ENCODE measurements at regions not wholly inside any gene's neighbourhood (a gene's known extent, or its start where the extent isn't known, plus 50 kb on each side); places are given as distances from the start of the nearest gene placed in this dataset.

DNA sequence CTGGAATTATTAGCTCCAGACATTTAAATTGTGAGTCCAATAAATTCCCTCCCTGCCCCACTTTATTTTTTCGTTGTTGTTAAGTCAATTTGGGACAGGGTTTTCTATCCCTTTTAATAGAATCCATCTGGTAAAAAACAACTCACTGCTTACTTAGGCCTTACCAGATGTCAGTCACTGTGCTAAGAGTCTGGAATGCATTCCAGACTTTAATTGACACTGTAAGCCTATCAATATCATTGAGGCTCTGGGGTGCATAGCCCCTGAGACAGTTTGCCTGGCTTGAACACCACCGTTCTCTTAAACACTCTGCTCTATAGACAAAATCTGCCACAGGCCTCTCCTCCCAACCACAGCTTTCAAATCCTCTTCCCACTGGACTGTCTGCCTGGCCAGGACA, 175.9 kb downstream of the NSG2 start:
- Histone ChIP-seq H2BK15ac (replicated peaks; ENCODE audit: low read depth) (no peak overlapping the region), H2AK5ac (ENCODE audit: low read length) (no peak overlapping the region), H3K27ac (ENCODE audit: low read depth, low read length) (no peak overlapping the region), H3K36me3 (ENCODE audit: control insufficient read depth, insufficient read depth, low read length) (no peaks in the 10 kb centered on the region), H3K4me1 (ENCODE audit: control insufficient read depth, low read depth, low read length) (no peaks in the 10 kb centered on the region), H2BK5ac (ENCODE audit: low read length) (no peak overlapping the region), H2BK120ac (ENCODE audit: low read depth, low read length) (no peak overlapping the region), H3K79me2 (ENCODE audit: control insufficient read depth, insufficient read depth, low read length) (no peaks in the 10 kb centered on the region), H3K27me3 (ENCODE audit: insufficient read depth, low read length, poor library complexity) (no peaks in the 10 kb centered on the region), H4K8ac (ENCODE audit: low read depth, low read length) (no peak overlapping the region), H3K9ac (ENCODE audit: low read length) (no peak overlapping the region), H3K23ac (ENCODE audit: low read length) (no peak overlapping the region), H3K4me3 (ENCODE audit: low read length) (no peak overlapping the region), H3K18ac (ENCODE audit: low read length) (no peak overlapping the region), H3K79me1 (ENCODE audit: low read length) (no peaks in the 10 kb centered on the region), H3K56ac (ENCODE audit: low read length) (no peak overlapping the region), H4K5ac (ENCODE audit: low read length) (no peak overlapping the region), H3K4ac (ENCODE audit: low read depth, low read length) (no peak overlapping the region), H3K4me2 (ENCODE audit: low read length) (no peak overlapping the region)
- DNase-seq = no peak
- WGBS (ENCODE audit: extremely low coverage, insufficient coverage, low lambda C conversion rate) = no CpG with 5 or more reads among the region's 2 CpGs

DNA sequence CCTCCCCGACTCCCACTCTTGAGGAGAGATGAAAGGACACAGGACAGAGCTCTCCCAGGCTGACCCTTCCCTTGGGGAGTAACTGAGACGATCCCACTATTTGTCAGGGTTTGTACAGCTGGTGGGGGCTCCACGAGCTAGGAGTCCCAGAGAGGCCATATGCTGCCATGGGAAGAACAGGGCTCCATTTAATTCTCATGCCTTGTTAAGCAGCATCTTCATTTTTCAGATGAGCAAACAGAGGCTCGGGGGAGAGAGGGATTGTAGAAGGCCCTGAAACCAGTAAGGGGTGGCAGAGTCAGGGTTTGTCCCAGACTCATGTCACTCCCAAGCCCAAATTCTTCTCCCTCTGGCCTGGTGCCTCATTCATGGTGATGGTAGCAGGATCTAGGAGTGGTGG, 176.4 kb downstream of the NSG2 start:
- Histone ChIP-seq H3K79me1 (ENCODE audit: low read length) (no peaks in the 10 kb centered on the region), H3K27ac (ENCODE audit: low read depth, low read length) (no peak overlapping the region), H3K4ac (ENCODE audit: low read depth, low read length) (no peak overlapping the region), H4K5ac (ENCODE audit: low read length) (no peak overlapping the region), H2BK5ac (ENCODE audit: low read length) (no peak overlapping the region), H2BK120ac (ENCODE audit: low read depth, low read length) (no peak overlapping the region), H3K18ac (ENCODE audit: low read length) (no peak overlapping the region), H2AK5ac (ENCODE audit: low read length) (no peak overlapping the region), H3K4me2 (ENCODE audit: low read length) (no peak overlapping the region), H3K79me2 (ENCODE audit: control insufficient read depth, insufficient read depth, low read length) (no peaks in the 10 kb centered on the region), H2BK15ac (replicated peaks; ENCODE audit: low read depth) (no peak overlapping the region), H4K8ac (ENCODE audit: low read depth, low read length) (no peak overlapping the region), H3K56ac (ENCODE audit: low read length) (no peak overlapping the region), H3K9ac (ENCODE audit: low read length) (no peak overlapping the region), H3K4me3 (ENCODE audit: low read length) (no peak overlapping the region), H3K23ac (ENCODE audit: low read length) (no peak overlapping the region), H3K36me3 (ENCODE audit: control insufficient read depth, insufficient read depth, low read length) (no peaks in the 10 kb centered on the region), H3K4me1 (ENCODE audit: control insufficient read depth, low read depth, low read length) (no peaks in the 10 kb centered on the region), H3K27me3 (ENCODE audit: insufficient read depth, low read length, poor library complexity) (no peaks in the 10 kb centered on the region)
- no CpG with 5 or more reads among the region's 4 CpGs for WGBS (ENCODE audit: extremely low coverage, insufficient coverage, low lambda C conversion rate)
- DNase-seq = no peak

DNA sequence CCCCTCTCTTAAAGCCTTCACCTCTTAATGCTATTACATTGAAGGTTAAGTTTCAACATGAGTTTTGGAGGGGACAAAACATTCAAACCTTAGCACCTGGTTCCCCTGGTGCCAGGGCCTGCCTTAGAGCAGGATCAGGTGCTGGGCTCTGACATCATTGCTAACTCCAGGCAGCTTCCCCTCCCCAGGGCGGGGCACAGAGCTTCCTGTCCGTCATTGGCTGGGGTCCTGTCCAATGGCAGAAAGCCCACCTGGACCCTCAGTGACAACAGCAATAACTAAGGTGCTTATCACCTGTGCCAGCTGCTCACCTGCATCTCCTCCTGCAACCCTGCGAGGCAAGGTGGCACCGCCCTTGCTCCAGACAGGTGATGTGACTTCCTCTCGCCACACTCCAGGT, 177.4 kb downstream of the NSG2 start:
- no peak overlapping the region for H3K27ac ChIP-seq (ENCODE audit: low read depth, low read length)
- H2BK5ac ChIP-seq (ENCODE audit: low read length) = no peak overlapping the region
- H3K4me3 ChIP-seq (ENCODE audit: low read length) = no peak overlapping the region
- H4K8ac ChIP-seq (ENCODE audit: low read depth, low read length) = no peak overlapping the region
- no peak overlapping the region for H3K56ac ChIP-seq (ENCODE audit: low read length)
- DNase-seq = peak; percentile 9
- H3K79me2 ChIP-seq (ENCODE audit: control insufficient read depth, insufficient read depth, low read length) = no peaks in the 10 kb centered on the region
- no peak overlapping the region for H3K9ac ChIP-seq (ENCODE audit: low read length)
- no peaks in the 10 kb centered on the region for H3K27me3 ChIP-seq (ENCODE audit: insufficient read depth, low read length, poor library complexity)
- no peaks in the 10 kb centered on the region for H3K36me3 ChIP-seq (ENCODE audit: control insufficient read depth, insufficient read depth, low read length)
- H3K4me2 ChIP-seq (ENCODE audit: low read length) = no peak overlapping the region
- H3K18ac ChIP-seq (ENCODE audit: low read length) = no peak overlapping the region
- WGBS (ENCODE audit: extremely low coverage, insufficient coverage, low lambda C conversion rate) = no CpG with 5 or more reads among the region's 5 CpGs
- H2BK120ac ChIP-seq (ENCODE audit: low read depth, low read length) = no peak overlapping the region
- no peak overlapping the region for H3K23ac ChIP-seq (ENCODE audit: low read length)
- H4K5ac ChIP-seq (ENCODE audit: low read length) = no peak overlapping the region
- H3K4me1 ChIP-seq (ENCODE audit: control insufficient read depth, low read depth, low read length) = no peaks in the 10 kb centered on the region
- H3K79me1 ChIP-seq (ENCODE audit: low read length) = no peaks in the 10 kb centered on the region
- no peak overlapping the region for H2BK15ac ChIP-seq (replicated peaks; ENCODE audit: low read depth)
- no peak overlapping the region for H2AK5ac ChIP-seq (ENCODE audit: low read length)
- no peak overlapping the region for H3K4ac ChIP-seq (ENCODE audit: low read depth, low read length)

DNA sequence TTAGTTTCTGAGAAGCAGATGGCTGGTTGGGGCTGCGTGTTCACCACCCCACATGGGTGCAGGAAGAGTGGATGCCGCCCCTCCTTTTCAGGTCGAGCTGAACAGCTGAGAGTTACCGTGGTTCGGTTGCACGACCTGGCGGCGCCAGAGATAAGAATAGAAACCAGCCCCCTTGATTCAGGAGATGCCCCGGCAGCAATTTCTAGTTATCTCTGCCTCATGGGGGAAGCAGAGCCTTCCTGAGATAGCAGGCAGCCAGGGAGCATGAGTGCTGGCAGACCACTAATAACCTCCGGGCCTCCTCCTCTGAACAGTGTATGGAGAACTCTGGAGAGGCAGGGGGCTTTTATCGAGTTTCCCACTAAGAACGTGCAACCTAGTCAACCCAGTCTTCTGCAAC, 177.8 kb downstream of the NSG2 start:
- Histone ChIP-seq H3K18ac (ENCODE audit: low read length) (no peak overlapping the region), H3K23ac (ENCODE audit: low read length) (no peak overlapping the region), H2BK120ac (ENCODE audit: low read depth, low read length) (no peak overlapping the region), H2AK5ac (ENCODE audit: low read length) (no peak overlapping the region), H3K79me2 (ENCODE audit: control insufficient read depth, insufficient read depth, low read length) (no peaks in the 10 kb centered on the region), H3K4me3 (ENCODE audit: low read length) (no peak overlapping the region), H3K79me1 (ENCODE audit: low read length) (no peaks in the 10 kb centered on the region), H3K27ac (ENCODE audit: low read depth, low read length) (no peak overlapping the region), H3K9ac (ENCODE audit: low read length) (no peak overlapping the region), H4K5ac (ENCODE audit: low read length) (no peak overlapping the region), H3K36me3 (ENCODE audit: control insufficient read depth, insufficient read depth, low read length) (no peaks in the 10 kb centered on the region), H2BK5ac (ENCODE audit: low read length) (no peak overlapping the region), H3K27me3 (ENCODE audit: insufficient read depth, low read length, poor library complexity) (no peaks in the 10 kb centered on the region), H3K4ac (ENCODE audit: low read depth, low read length) (no peak overlapping the region), H3K4me2 (ENCODE audit: low read length) (no peak overlapping the region), H4K8ac (ENCODE audit: low read depth, low read length) (no peak overlapping the region), H2BK15ac (replicated peaks; ENCODE audit: low read depth) (no peak overlapping the region), H3K56ac (ENCODE audit: low read length) (no peak overlapping the region), H3K4me1 (ENCODE audit: control insufficient read depth, low read depth, low read length) (no peaks in the 10 kb centered on the region)
- WGBS (ENCODE audit: extremely low coverage, insufficient coverage, low lambda C conversion rate) = no CpG with 5 or more reads among the region's 12 CpGs
- DNase-seq = peak; percentile 41

DNA sequence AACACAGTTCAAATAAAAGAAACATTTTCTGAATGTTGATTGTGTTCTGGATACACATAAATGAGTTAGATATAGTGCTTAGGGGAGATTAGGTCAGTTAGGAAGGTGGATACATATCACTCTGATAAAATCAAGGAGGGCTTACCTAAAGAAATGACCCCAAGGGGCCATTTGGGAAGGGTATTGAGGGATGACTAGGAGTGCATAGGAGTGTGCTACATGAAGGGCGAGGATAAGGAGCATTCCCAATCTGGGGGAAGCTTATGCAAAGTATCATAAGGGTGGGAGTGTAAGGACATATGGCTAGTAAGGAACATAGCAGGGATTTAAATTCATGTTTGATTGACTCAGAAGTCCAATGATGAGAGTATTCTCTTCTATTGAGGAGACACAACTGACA, 183.6 kb downstream of the NSG2 start:
- Histone ChIP-seq H3K23ac (ENCODE audit: low read length) (no peak overlapping the region), H3K79me1 (ENCODE audit: low read length) (no peaks in the 10 kb centered on the region), H3K4me2 (ENCODE audit: low read length) (no peak overlapping the region), H2BK15ac (replicated peaks; ENCODE audit: low read depth) (no peak overlapping the region), H3K27ac (ENCODE audit: low read depth, low read length) (no peak overlapping the region), H2AK5ac (ENCODE audit: low read length) (no peak overlapping the region), H4K5ac (ENCODE audit: low read length) (no peak overlapping the region), H4K8ac (ENCODE audit: low read depth, low read length) (no peak overlapping the region), H3K56ac (ENCODE audit: low read length) (no peak overlapping the region), H3K36me3 (ENCODE audit: control insufficient read depth, insufficient read depth, low read length) (no peaks in the 10 kb centered on the region), H2BK5ac (ENCODE audit: low read length) (no peak overlapping the region), H3K4me3 (ENCODE audit: low read length) (no peak overlapping the region), H3K4ac (ENCODE audit: low read depth, low read length) (no peak overlapping the region), H2BK120ac (ENCODE audit: low read depth, low read length) (no peak overlapping the region), H3K27me3 (ENCODE audit: insufficient read depth, low read length, poor library complexity) (no peaks in the 10 kb centered on the region), H3K18ac (ENCODE audit: low read length) (no peak overlapping the region), H3K79me2 (ENCODE audit: control insufficient read depth, insufficient read depth, low read length) (no peaks in the 10 kb centered on the region), H3K4me1 (ENCODE audit: control insufficient read depth, low read depth, low read length) (no peaks in the 10 kb centered on the region), H3K9ac (ENCODE audit: low read length) (no peak overlapping the region)
- WGBS (ENCODE audit: extremely low coverage, insufficient coverage, low lambda C conversion rate) = no CpG with 5 or more reads among the region's 1 CpG
- DNase-seq = no peak

DNA sequence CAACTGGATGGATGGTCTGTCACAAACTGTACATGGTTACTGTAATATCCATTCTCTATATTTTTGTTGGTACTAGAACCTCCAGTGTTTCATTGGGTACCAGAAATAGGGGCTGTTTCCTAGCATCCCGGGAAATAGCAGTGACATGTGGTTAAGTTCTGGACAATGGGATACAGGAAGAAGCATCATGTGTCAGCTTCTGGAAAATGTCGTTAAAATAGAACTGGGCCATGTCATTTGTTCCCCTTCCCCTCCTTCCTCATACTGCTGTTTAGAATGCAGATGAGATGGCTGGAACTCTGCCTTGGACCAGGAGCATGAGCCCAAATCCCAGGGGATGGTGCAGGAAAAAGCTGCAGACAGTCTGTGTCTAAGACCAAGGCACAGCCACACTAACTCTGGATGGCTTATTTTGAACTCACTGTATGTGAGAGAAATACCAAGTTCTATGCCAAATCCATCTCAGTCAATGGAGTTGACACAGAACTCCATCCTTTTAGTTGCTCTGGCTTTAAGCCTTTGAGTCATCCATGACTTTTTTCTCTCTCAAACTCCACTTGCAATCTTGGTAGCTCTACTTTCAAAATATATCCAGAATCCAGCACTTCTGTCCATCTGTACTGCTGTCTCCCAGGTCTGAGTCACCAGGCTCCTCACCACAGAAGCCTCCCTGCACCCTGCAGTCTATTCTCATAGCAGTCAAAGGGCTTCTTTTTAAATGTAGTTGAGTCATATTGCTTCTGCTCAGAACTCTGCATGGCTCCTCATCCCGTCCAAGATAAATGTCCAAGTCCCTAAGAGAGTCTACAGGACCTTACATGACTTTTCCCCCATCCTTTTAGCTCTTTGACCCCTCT, 184.2 kb downstream of the NSG2 start:
- H3K79me2 ChIP-seq (ENCODE audit: control insufficient read depth, insufficient read depth, low read length) = no peaks in the 10 kb centered on the region
- no peak overlapping the region for H4K8ac ChIP-seq (ENCODE audit: low read depth, low read length)
- no peaks in the 10 kb centered on the region for H3K27me3 ChIP-seq (ENCODE audit: insufficient read depth, low read length, poor library complexity)
- H3K56ac ChIP-seq (ENCODE audit: low read length) = no peak overlapping the region
- H2BK5ac ChIP-seq (ENCODE audit: low read length) = no peak overlapping the region
- no peaks in the 10 kb centered on the region for H3K36me3 ChIP-seq (ENCODE audit: control insufficient read depth, insufficient read depth, low read length)
- H4K5ac ChIP-seq (ENCODE audit: low read length) = no peak overlapping the region
- H3K4me1 ChIP-seq (ENCODE audit: control insufficient read depth, low read depth, low read length) = no peaks in the 10 kb centered on the region
- H3K4me2 ChIP-seq (ENCODE audit: low read length) = no peak overlapping the region
- no peak overlapping the region for H2BK15ac ChIP-seq (replicated peaks; ENCODE audit: low read depth)
- H3K4me3 ChIP-seq (ENCODE audit: low read length) = no peak overlapping the region
- no peak overlapping the region for H2AK5ac ChIP-seq (ENCODE audit: low read length)
- no peak overlapping the region for H3K23ac ChIP-seq (ENCODE audit: low read length)
- no peak overlapping the region for H3K4ac ChIP-seq (ENCODE audit: low read depth, low read length)
- no peak for DNase-seq
- no peaks in the 10 kb centered on the region for H3K79me1 ChIP-seq (ENCODE audit: low read length)
- no peak overlapping the region for H3K27ac ChIP-seq (ENCODE audit: low read depth, low read length)
- no peak overlapping the region for H3K9ac ChIP-seq (ENCODE audit: low read length)
- WGBS (ENCODE audit: extremely low coverage, insufficient coverage, low lambda C conversion rate) = no CpG with 5 or more reads among the region's 3 CpGs
- H3K18ac ChIP-seq (ENCODE audit: low read length) = no peak overlapping the region
- no peak overlapping the region for H2BK120ac ChIP-seq (ENCODE audit: low read depth, low read length)
